ENCODE measurements at regions not wholly inside any gene's neighbourhood (a gene's known extent, or its start where the extent isn't known, plus 50 kb on each side); places are given as distances from the start of the nearest gene placed in this dataset.

DNA sequence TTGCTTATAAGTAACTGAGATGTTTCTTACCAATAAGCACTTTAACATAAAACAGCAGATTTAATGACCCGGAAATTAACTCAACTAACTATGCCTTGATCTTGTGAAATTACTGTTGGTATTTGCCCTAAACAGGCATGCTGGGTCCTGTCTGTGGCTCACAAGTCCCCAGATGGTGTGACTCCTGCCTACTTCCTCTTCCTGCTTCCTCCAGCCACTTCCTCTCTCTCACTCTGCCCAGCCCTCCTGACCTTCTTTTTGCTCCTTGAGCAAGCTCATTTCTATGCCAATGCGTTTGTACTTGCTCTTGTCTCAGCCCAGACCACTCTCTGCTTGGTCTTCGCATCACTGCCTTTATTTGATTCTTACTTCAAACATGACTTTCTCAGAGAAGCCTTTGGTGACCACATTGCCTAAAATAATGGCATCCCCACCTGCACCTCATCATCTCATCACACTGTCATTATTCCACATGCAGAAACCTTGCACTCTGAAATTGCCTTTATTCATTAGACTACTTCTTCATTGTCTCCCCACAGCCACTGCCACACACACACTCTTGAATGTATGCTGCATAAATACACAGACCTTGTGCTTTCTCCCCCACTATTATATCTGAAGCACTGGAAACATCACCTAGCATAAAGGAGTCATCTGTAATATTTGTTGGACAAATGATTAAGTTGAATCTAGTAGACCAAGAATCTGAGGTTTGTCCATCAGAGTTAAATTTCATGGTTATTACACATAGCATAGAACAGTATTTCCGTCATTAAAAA, 256.3 kb upstream of the SEMA6D start:
- Histone ChIP-seq H3K9me2 (replicated peaks; ENCODE audit: insufficient read depth, low read length) (no peaks in the 10 kb centered on the region), H3F3A (ENCODE audit: insufficient read depth) (no peaks in the 10 kb centered on the region), H3K79me2 (ENCODE audit: insufficient read depth, low read length) (no peaks in the 10 kb centered on the region), H3K36me3 (ENCODE audit: low read length) (no peaks in the 10 kb centered on the region), H3K9me3 (ENCODE audit: insufficient read depth, low read length) (no peaks in the 10 kb centered on the region), H3K27me3 (ENCODE audit: low read length) (no peaks in the 10 kb centered on the region), H3K27ac (ENCODE audit: low read depth, low read length) (no peak overlapping the region), H3K4me2 (ENCODE audit: low read depth, low read length, poor library complexity, severe bottlenecking) (peak overlapping the region; percentile 21), H3K9ac (ENCODE audit: low read length) (no peak overlapping the region), H2AFZ (ENCODE audit: low read depth, low read length, severe bottlenecking) (peak overlapping the region; percentile 80), H4K20me1 (ENCODE audit: low read depth, low read length) (no peaks in the 10 kb centered on the region), H3K4me3 (ENCODE audit: insufficient read depth, low read length, poor library complexity, severe bottlenecking) (no peak overlapping the region)
- TF ChIP-seq EZH2phosphoT487 (conservative IDR thresholded peaks at IDR 0.05; ENCODE audit: low read length): no peak
- TF ChIP-seq, protein P1, sequence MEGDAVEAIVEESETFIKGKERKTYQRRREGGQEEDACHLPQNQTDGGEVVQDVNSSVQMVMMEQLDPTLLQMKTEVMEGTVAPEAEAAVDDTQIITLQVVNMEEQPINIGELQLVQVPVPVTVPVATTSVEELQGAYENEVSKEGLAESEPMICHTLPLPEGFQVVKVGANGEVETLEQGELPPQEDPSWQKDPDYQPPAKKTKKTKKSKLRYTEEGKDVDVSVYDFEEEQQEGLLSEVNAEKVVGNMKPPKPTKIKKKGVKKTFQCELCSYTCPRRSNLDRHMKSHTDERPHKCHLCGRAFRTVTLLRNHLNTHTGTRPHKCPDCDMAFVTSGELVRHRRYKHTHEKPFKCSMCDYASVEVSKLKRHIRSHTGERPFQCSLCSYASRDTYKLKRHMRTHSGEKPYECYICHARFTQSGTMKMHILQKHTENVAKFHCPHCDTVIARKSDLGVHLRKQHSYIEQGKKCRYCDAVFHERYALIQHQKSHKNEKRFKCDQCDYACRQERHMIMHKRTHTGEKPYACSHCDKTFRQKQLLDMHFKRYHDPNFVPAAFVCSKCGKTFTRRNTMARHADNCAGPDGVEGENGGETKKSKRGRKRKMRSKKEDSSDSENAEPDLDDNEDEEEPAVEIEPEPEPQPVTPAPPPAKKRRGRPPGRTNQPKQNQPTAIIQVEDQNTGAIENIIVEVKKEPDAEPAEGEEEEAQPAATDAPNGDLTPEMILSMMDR (IDR thresholded peaks at IDR 0.05; ENCODE audit: insufficient read depth, low read length, poor library complexity, severe bottlenecking): no peak

DNA sequence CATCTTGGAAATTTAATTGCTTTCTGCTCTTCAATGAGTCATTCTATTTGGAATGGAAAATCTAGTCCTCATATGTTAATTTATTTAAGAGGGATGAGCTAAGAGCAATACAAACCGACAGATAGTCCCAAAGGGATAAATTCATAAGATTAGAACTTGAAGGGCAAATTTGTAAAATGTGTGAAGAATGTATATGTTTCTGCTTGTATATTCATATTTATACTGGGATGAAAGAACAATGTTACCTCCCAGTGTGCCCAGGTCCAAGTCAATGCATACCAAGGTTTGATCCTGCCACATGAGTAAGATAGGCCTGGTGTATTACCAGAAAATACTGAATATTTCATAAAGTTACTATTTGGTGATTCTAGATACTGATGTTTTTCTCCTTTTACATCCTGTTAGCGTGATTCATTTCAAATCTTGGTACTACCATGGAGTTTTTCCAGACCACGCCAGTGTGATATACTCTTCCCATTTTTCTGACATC, 255.6 kb upstream of the SEMA6D start:
- Histone ChIP-seq H3K27ac (ENCODE audit: low read depth, low read length) (no peak overlapping the region), H2AFZ (ENCODE audit: low read depth, low read length, severe bottlenecking) (no peak overlapping the region), H3F3A (ENCODE audit: insufficient read depth) (no peaks in the 10 kb centered on the region), H4K20me1 (ENCODE audit: low read depth, low read length) (no peaks in the 10 kb centered on the region), H3K9ac (ENCODE audit: low read length) (no peak overlapping the region), H3K9me2 (replicated peaks; ENCODE audit: insufficient read depth, low read length) (no peaks in the 10 kb centered on the region), H3K4me3 (ENCODE audit: insufficient read depth, low read length, poor library complexity, severe bottlenecking) (no peak overlapping the region), H3K4me2 (ENCODE audit: low read depth, low read length, poor library complexity, severe bottlenecking) (no peak overlapping the region), H3K27me3 (ENCODE audit: low read length) (no peaks in the 10 kb centered on the region), H3K9me3 (ENCODE audit: insufficient read depth, low read length) (no peaks in the 10 kb centered on the region), H3K79me2 (ENCODE audit: insufficient read depth, low read length) (no peaks in the 10 kb centered on the region), H3K36me3 (ENCODE audit: low read length) (no peaks in the 10 kb centered on the region)
- TF ChIP-seq, protein P1 (IDR thresholded peaks at IDR 0.05; ENCODE audit: insufficient read depth, low read length, poor library complexity, severe bottlenecking): no peak
- TF ChIP-seq EZH2phosphoT487 (conservative IDR thresholded peaks at IDR 0.05; ENCODE audit: low read length): no peak

DNA sequence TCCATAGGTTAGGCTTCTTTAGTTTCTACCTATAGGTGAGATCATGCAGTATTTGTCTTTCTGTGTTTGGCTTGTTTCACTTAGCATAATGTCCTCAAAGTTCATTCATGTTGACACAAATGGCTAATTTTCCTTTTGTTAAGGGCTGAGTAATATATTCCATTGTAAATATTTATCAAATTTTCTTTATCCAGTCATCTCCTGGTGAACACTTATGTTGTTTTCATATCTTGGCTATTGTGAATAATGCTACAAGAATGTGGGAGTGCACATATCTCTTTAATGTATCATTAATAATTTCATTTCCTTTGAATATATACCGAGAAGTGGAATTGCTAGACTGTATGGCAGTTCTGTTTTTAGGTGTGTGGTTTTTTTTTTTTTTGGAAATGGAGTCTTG, 250.9 kb upstream of the SEMA6D start:
- no peaks in the 10 kb centered on the region for H3F3A ChIP-seq (ENCODE audit: insufficient read depth)
- H3K4me2 ChIP-seq (ENCODE audit: low read depth, low read length, poor library complexity, severe bottlenecking): no peak overlapping the region
- H3K79me2 ChIP-seq (ENCODE audit: insufficient read depth, low read length): no peaks in the 10 kb centered on the region
- no peak overlapping the region for H3K4me3 ChIP-seq (ENCODE audit: insufficient read depth, low read length, poor library complexity, severe bottlenecking)
- no peaks in the 10 kb centered on the region for H4K20me1 ChIP-seq (ENCODE audit: low read depth, low read length)
- no peaks in the 10 kb centered on the region for H3K36me3 ChIP-seq (ENCODE audit: low read length)
- H3K9me2 ChIP-seq (replicated peaks; ENCODE audit: insufficient read depth, low read length): no peaks in the 10 kb centered on the region
- H3K27me3 ChIP-seq (ENCODE audit: low read length): no peaks in the 10 kb centered on the region
- no peak overlapping the region for H2AFZ ChIP-seq (ENCODE audit: low read depth, low read length, severe bottlenecking)
- no peak for TF ChIP-seq EZH2phosphoT487 (conservative IDR thresholded peaks at IDR 0.05; ENCODE audit: low read length)
- TF ChIP-seq, protein P1 (IDR thresholded peaks at IDR 0.05; ENCODE audit: insufficient read depth, low read length, poor library complexity, severe bottlenecking): no peak
- no peak overlapping the region for H3K9ac ChIP-seq (ENCODE audit: low read length)
- H3K27ac ChIP-seq (ENCODE audit: low read depth, low read length): no peak overlapping the region
- no peaks in the 10 kb centered on the region for H3K9me3 ChIP-seq (ENCODE audit: insufficient read depth, low read length)

Data from SU-DHL-6 (cell line).